Gastroesophageal sphincter (tissue), 4 donors: ENCODE measurements at regions not wholly inside any gene's neighbourhood (a gene's known extent, or its start where the extent isn't known, plus 50 kb on each side); places are given as distances from the start of the nearest gene placed in this dataset.
"Not testable (repeated sequence)": the region's sequence is repeated elsewhere in the genome, so short reads cannot be mapped to it uniquely, and the experiment has no call there.

Source experiments
- ATAC-seq: fragments of 150-250 bp; one replicate; pipeline ENCODE4 v1.9.1; 2016; ENCODE audit warnings: mild to moderate bottlenecking, moderate library complexity
- H3K27ac ChIP-seq, 4 donors: fragments of 200-600 bp; sonication (generic) in 3 of 4; 1 replicate in 3 of 4; 2 replicates in 1 of 4; pipeline ENCODE4 v1.5.1; 2016 to 2019
- H3K27me3 ChIP-seq: fragments of 200-600 bp; sonication (generic); one replicate; pipeline ENCODE4 v1.5.1; 2019
- H3K36me3 ChIP-seq, 2 donors: fragments of 200-600 bp; sonication (generic); one replicate each; pipeline ENCODE4 v1.5.1; 2019; ENCODE audit warnings: control low read depth in 1 of 2
- H3K4me1 ChIP-seq, 3 donors: fragments of 200-600 bp; sonication (generic); 1 replicate in 2 of 3; 2 replicates in 1 of 3; pipeline ENCODE4 v1.5.1; 2016 to 2019; ENCODE audit warnings: control low read depth in 2 of 3
- H3K4me3 ChIP-seq, 2 donors: fragments of 200-600 bp; sonication (generic); one replicate each; pipeline ENCODE4 v1.5.1; 2019; ENCODE audit warnings: mild to moderate bottlenecking in 1 of 2, moderate library complexity in 1 of 2
- H3K9me3 ChIP-seq, 3 donors: fragments of 200-600 bp; sonication (generic); one replicate each; pipeline ENCODE4 v1.5.1; 2017 to 2019; ENCODE audit warnings: control low read depth in 2 of 3
- POLR2A ChIP-seq, 2 donors: fragments of 450-650 bp; IDR thresholded peaks; one replicate each; pipeline ENCODE4 v1.6.1; 2017; ENCODE audit warnings: antibody characterized with exemption in 2 of 2, mild to moderate bottlenecking in 2 of 2, moderate library complexity in 1 of 2
- POLR2AphosphoS5 ChIP-seq: sonication (generic); formaldehyde crosslinking; IDR thresholded peaks from one replicate; pipeline ENCODE4 v1.6.1; 2017; ENCODE audit warnings: antibody characterized with exemption
- WGBS, 2 donors: methylation state at CpG; one replicate each; pipeline ENCODE4 v1.1.5; 2018; ENCODE audit warnings: low coverage in 1 of 2; 5-methylcytosine and 5-hydroxymethylcytosine counted together

DNA sequence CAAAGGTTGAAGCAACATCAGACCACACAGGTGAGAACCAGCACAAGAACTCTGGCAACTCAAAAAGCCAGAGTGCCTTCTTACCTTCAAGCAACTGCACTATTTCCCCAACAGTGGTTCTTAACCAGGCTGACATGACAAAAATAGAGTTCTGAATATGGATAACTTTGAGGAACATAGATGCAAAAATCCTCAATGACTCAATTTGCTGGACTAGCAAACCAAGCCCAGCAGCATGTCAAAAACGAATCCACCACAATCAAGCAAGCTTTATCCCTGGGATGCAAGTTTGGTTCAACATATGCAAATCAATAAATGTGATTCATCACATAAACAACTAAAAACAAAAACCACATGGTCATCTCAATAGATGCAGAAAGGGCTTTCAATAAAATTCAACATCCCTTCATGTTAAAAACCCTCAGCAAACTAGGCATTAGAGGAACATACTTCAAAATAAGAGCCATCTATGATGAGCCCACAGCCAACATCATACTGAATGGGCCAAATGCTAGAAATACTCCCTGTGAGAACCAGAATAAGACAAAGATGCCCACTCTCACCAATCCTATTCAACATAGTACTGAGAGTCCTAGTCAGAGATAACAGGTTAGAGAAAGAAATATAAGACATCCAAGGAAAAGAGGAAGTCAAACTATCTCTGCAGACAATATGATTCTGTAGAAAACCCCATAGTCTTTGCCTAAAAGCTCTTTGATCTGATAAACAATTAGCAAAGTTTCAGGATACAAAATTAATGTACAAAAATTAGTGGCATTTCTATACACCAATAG lies 110.5 kb upstream of the NBPF19 start:
- H3K4me1 ChIP-seq, ATAC-seq, H3K27ac ChIP-seq, H3K4me3 ChIP-seq, H3K9me3 ChIP-seq, H3K27me3 ChIP-seq, H3K36me3 ChIP-seq: not testable (repeated sequence)
- no CpG with 5 or more reads among the region's 1 CpG for WGBS, 2 donors

DNA sequence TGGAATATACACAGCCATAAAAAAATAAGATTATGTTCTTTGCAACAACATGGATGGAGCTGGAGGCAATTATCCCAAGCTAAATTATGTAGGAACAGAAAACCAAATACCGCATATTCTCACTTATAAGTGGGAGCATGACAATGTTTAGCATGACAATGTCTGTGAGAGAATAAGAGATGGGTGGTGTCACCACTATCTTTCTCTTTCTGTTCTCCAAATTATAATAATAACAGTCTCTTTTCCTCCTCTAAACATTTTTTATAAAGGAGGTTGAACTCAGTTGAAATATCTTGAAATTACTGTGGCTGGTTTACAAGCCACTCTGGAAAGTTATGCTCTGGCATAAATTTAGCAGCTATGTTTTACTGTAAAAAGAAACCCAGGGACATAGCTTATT lies 108.4 kb upstream of the NBPF19 start:
- H3K36me3 ChIP-seq, ATAC-seq, H3K4me3 ChIP-seq, H3K27ac ChIP-seq, H3K9me3 ChIP-seq, H3K4me1 ChIP-seq, H3K27me3 ChIP-seq: not testable (repeated sequence)
- WGBS, 2 donors = 85% methylated on average over 1 of the region's 1 CpG; no CpG with 5 or more reads in 1 of the 2 donors

DNA sequence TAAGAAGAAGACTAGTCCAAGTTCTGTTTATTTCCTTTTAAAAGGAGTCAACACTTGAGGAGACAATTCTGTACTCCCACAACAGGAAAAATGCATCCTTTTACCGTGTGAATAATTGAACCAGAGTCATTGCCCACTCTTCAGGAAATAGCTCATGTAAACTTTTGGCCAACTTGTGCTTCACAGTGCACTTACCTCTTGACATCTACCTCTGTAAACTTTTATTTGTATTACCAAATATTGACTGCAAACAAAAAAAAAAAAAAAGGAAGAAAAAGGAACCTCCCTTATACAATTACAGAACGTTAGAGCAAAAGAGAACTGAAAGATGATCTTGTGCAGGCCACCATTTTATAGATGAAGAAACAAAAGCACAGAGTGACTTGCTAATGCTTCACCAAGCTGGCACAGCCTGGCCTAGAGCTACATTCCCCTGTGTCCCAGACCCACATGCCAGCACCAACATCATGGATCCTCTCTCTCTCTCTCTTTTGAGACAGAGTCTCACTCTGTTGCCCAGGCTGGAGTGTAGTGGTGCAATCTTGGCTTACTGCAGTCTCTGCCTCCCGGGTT lies 107.3 kb upstream of the NBPF19 start:
- not testable (repeated sequence) for H3K4me3 ChIP-seq, H3K4me1 ChIP-seq, H3K27ac ChIP-seq, H3K27me3 ChIP-seq, H3K9me3 ChIP-seq, ATAC-seq, H3K36me3 ChIP-seq
- 14% methylated on average over 1 of the region's 3 CpGs; no CpG with 5 or more reads in 1 of the 2 donors for WGBS, 2 donors

DNA sequence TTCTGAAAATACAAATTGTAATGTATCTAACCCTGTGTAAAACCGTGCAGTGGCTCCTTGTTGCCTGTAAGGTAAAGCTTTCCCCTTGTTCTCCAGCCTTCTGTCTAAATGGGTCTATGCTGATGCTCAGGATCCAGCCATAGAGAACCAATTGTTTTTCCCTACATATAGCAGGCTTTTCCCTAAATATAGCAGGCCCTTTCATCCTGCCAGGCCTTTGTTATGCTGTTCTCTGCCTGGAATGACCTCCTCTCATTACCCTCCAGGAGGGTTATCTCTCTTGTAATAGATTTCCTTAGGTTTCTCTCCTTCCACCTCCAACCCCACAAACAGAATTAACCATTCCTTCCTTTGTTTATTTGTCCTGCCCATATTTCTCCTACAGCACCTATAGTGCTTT lies 106.5 kb upstream of the NBPF19 start:
- ATAC-seq, H3K9me3 ChIP-seq, H3K36me3 ChIP-seq, H3K4me3 ChIP-seq, H3K4me1 ChIP-seq, H3K27ac ChIP-seq, H3K27me3 ChIP-seq: not testable (repeated sequence)
- 100% methylated on average over 1 of the region's 1 CpG; no CpG with 5 or more reads in 1 of the 2 donors for WGBS, 2 donors

DNA sequence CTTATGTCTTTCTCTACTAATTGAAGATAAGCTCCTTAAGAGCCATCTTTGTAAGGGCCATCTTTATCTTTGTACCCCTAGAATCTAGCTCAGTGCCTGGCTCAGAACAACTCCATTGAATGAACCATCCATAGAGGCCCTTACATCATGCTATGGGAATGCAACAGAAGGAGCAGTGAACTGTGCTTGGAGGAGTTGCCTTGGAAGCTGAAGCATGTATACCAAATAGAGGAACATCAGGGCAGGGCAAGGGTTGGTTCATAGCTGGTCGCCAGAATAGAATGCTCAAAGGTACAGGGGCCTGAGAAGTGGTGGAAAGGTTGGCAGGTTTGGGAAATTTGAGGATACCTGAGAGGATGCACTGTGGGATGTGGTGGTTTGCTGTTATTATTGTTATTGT lies 105.8 kb upstream of the NBPF19 start:
- not testable (repeated sequence) for H3K9me3 ChIP-seq, H3K27me3 ChIP-seq, ATAC-seq, H3K27ac ChIP-seq, H3K36me3 ChIP-seq, H3K4me3 ChIP-seq, H3K4me1 ChIP-seq
- no CpG with 5 or more reads among the region's 1 CpG for WGBS, 2 donors

DNA sequence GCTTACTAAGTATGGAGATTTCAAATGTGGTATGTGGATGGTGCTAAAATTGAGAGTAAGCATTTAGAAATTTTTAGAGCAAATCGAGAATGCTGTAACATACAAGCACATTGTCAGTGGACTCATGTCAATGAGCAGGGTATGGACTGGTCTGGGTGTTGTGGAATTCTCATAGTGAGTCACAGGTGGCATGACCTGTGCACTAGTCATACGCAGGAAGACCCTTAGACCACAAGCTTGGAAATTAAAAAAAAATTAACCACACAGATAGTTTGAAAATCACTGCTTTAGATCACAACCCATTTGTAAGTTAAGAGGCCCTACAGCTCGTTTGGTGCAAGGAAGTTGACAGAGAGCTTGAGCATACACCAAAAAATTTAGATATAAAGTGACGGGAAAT lies 102.9 kb upstream of the NBPF19 start:
- H3K27ac ChIP-seq, H3K9me3 ChIP-seq, H3K4me3 ChIP-seq, H3K36me3 ChIP-seq, H3K27me3 ChIP-seq, ATAC-seq, H3K4me1 ChIP-seq: not testable (repeated sequence)
- WGBS, 2 donors = 60% methylated on average over 1 of the region's 4 CpGs; no CpG with 5 or more reads in 1 of the 2 donors

DNA sequence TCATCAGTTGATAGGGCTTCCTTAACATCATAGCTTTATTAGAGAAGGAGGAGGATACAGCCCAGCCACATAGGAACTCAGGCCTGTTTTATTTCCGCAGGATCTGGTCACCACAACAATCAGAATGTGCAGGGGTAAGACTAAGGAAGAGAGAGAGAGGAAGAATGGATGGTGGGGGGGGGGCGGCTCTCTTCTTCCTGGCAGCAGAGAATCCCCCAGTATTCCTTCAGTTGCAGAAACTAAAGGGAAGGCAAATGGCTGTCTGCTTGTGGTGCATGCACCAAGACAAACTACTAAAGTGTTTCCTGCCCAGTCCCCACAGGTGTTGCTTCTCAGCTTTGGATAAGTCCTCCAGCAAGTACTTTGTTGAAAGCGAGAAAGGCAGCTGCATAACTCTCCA lies 96.4 kb upstream of the NBPF19 start:
- not testable (repeated sequence) for H3K4me3 ChIP-seq, H3K36me3 ChIP-seq, H3K4me1 ChIP-seq, H3K9me3 ChIP-seq, ATAC-seq, H3K27ac ChIP-seq, H3K27me3 ChIP-seq
- WGBS, 2 donors = 0 to 20% methylated on average over 1 of the region's 3 CpGs

DNA sequence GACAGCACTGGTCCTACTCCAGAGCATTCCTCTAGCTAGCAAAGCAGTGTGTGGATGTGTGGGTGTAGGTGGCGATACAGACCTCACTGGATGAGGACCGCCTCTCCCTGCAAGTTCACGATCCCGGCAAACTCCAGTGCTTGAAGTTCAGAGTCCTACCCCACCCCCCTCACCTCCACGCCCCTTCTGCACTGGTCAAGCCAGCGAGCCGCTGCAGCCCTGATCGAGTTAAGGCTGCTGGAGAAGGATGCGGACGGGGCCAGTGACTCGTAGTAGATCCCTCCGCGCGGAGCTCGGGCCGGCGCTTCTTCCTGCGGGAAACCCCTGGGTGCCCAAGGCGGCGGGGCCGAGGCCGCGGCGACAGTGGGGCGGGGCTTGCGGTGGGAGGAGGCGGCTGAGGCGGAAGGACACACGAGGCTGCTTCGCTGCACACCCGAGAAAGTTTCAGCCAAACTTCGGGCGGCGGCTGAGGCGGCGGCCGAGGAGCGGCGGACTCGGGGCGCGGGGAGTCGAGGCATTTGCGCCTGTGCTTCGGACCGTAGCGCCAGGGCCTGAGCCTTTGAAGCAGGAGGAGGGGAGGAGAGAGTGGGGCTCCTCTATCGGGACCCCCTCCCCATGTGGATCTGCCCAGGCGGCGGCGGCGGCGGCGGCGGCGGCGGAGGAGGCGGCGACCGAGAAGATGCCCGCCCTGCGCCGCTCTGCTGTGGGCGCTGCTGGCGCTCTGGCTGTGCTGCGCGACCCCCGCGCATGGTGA lies 84.5 kb upstream of the NBPF19 start:
- whole genome bisulfite sequencing, 2 donors = no CpG with 5 or more reads among the region's 69 CpGs
- H3K27ac ChIP-seq = peak overlapping the region; percentile 66 to 85 (median 79)
- H3K9me3 ChIP-seq, H3K36me3 ChIP-seq, H3K27me3 ChIP-seq, H3K4me1 ChIP-seq: not testable (repeated sequence)
- peak; percentile 44 to 79 for TF ChIP-seq POLR2A (IDR thresholded peaks at IDR 0.05)
- peak; percentile 27 for TF ChIP-seq POLR2AphosphoS5
- H3K4me3 ChIP-seq = peak overlapping the region; percentile 47 to 84
- peak; percentile 71 for ATAC-seq

DNA sequence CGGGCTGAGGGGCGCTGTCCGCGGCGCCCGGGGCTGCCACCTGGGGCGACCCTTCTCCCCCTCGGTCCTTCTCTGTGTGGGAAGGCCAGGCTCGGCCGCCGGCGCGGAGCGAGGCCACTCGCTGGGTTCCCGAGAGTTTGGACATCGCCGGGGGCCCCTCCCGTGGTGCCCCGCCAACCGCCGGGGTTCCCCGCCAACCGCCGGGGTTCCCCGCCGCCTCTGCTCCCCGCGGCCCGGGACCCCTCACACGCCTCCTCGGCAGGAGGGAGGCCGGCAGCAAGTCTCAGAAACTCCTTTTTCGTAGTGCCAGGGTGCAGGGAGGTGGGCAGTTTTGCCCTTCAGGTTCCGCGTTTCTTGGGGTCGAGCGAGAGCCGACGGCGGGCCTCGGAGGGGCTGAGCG lies 83.9 kb upstream of the NBPF19 start:
- not testable (repeated sequence) for H3K36me3 ChIP-seq, H3K27me3 ChIP-seq, H3K4me1 ChIP-seq, H3K9me3 ChIP-seq, ATAC-seq
- Histone ChIP-seq H3K4me3 (peak overlapping the region; percentile 47 to 84), H3K27ac (peak overlapping the region; percentile 66 to 85 (median 79))
- WGBS, 2 donors = no CpG with 5 or more reads among the region's 43 CpGs

DNA sequence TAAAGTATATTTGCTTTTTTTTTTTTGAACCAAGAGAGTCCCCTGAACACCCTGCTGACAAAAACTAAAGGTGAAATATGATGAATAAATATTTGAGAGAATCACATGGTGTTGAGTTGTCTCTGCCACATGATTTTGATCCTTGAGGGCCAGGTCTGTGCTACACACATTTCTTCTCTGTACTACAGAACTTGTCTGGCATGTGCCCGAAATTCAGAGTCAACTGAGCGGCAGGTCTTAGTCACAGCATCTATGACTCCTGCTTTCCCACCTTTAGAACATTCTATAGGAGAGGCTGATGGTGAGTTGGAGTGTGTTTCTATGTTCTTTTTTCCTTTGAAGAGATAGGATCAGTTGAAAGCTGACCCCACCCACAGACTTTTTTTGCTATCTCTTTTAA lies 79.0 kb upstream of the NBPF19 start:
- H3K27me3 ChIP-seq, H3K4me1 ChIP-seq, H3K36me3 ChIP-seq, H3K27ac ChIP-seq, H3K9me3 ChIP-seq, ATAC-seq, H3K4me3 ChIP-seq: not testable (repeated sequence)
- no CpG with 5 or more reads among the region's 2 CpGs for WGBS, 2 donors

DNA sequence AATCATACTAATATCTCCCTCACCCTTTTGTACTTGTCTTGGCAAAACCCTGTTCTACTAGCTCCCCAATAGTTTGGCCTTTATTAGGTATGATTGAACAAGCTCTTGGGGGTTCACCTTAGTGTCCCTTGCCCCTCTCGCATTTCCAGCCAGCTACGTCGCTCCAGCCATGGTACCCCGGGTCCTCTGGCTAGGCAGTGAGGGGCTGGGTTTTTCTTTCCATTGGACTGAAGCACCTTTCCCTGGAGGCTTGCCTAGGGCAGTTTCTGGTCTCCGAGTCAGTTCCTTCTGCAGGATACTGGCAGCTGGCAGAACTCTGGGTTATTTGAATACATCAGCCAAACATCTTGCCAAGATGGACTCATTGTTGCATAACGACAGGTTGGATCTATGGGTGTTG lies 76.3 kb upstream of the NBPF19 start:
- WGBS, 2 donors = 27 to 40% methylated on average over 1 of the region's 6 CpGs

DNA sequence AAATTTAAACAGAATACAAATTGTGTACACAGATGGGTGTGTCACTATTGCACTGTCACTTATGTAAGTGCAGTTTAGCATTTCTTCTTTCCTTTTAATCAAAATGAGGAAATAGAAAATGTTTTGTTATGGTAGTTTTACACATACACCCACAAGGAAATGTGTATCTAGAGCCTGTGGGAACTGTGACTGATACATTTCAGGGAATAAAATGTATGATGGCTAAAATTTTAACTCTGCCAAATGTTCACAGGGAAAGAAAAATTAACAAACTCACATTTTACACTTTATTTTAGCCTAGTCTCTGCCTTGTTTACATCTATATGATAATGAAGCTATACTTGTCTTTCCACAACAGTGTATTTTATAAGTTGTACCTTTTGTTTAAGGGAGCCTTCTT lies 66.4 kb upstream of the NBPF19 start:
- not testable (repeated sequence) for H3K4me3 ChIP-seq, H3K27me3 ChIP-seq, H3K27ac ChIP-seq, H3K9me3 ChIP-seq, ATAC-seq, H3K36me3 ChIP-seq, H3K4me1 ChIP-seq

More for the DNA sequence above, 76.3 kb upstream of the NBPF19 start:
- not testable (repeated sequence) for H3K4me3 ChIP-seq, H3K9me3 ChIP-seq, ATAC-seq, H3K27me3 ChIP-seq, H3K4me1 ChIP-seq, H3K36me3 ChIP-seq, H3K27ac ChIP-seq

DNA sequence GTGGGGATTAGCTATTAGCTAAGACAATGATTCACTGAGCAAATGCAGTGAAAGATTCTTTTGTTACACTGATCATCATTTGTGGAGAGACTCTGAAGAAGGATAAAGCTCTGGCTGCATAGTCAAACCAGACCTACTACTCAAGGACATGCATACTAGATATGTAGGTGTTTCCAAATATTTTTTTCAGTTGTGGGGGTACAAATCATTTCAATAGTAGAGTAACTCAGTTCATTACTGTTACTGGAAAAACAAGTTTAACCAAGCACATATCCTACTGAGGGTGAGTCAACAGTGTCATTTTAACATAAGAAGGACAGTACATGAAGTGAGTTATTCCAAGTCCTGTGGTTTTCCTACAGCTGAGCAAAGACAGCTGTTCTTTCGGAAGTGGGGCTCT lies 59.5 kb upstream of the NBPF19 start:
- not testable (repeated sequence) for H3K36me3 ChIP-seq, H3K27ac ChIP-seq, H3K4me1 ChIP-seq, H3K27me3 ChIP-seq, H3K4me3 ChIP-seq, ATAC-seq, H3K9me3 ChIP-seq
- WGBS, 2 donors = no CpG with 5 or more reads among the region's 1 CpG
